ENCODE measurements at regions not wholly inside any gene's neighbourhood (a gene's known extent, or its start where the extent isn't known, plus 50 kb on each side); places are given as distances from the start of the nearest gene placed in this dataset.
"Not testable (repeated sequence)": the region's sequence is repeated elsewhere in the genome, so short reads cannot be mapped to it uniquely, and the experiment has no call there.

DNA sequence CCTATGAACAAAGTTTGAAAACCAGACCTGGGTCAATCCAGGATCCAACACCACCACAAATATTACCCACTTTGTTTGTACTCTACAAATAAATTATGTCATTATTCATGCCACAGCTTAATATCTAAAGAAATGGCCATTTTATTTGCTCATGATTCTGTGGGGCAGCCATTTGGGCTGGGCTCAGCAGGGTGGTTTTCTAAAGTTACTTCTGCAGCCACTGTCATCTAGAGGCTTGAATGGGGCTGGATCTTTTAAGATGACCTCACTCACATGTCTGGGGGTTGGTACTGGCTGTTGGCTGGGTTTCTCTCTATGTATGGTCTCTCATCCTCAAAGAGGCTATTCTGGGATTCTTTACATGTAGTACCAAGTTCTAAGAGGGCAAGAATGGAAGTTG is 96.2 kb downstream of the VCPKMT start:
- DNase-seq: no peak

DNA sequence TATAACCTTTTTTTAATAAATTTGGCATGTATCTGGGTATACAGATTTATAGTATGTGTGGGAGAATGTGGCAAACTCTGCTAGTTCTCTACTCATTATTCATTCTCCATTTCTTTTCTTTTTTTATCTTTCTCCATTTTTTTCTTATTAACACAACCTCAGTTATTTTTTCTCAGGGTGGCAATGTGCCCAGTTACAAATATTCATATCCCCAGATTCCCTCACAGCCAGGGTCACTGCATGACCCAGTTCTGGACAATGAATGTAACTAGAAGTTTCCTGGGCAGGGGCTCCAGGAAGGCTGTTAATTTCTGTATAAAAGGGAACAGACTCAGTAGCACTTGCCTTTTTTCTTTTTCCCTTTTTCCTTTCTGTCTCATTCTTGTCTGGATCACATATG is 95.6 kb downstream of the VCPKMT start:
- no peak for DNase-seq

DNA sequence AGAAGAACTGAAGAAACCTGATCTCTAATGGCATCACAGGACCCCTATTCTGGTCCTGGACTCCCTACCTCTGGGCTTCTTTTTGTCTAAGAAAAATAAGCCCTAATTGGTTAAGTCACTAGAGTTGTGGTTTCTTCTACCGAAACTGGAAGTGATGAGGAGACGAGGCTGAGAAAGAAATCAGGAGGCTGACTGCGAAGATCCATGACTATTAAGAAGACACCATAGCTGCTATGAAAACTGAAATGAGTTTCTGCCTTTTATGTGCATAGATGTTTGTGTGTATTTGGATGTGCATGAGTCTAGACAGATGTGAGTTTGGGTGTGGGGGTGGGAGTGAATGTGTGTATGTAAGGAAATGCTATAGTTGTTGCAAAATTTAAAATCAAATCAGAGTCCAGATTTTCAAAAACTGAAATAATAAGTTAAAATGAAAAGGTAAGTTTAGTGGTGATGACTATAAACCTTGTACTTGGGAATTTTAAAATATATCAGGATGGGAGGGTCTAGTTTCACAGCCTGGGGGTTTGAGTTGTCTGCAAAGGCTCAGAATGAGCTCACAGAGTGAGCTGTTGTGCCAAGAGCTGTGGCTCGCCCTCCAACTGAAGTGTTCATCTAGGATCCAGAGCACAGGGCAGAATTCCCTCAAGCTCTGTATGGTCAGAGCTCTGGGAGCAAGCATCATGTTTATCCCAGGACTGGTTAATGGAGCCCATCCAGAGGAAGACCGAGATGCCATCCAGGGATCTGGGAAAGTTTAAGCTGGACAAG is 94.9 kb downstream of the VCPKMT start:
- DNase-seq: no peak

DNA sequence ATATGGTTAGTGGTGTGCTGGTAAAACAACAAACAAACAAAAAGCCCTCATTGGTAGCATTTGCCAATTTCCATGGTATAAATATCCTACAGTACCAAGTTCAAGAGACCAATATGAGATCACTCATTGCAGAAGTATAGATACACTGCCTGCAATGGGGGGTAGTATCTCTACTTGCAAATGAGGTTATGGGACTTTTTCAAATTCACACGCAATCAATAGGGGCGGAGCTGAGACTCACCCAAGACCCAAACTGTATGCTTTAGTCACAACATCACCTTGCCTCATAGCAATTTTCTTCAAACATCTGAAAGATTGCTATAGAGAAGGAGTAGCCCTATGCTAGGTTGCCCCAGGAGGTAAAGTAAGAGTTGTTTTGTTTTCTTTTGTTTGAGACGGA is 93.7 kb downstream of the VCPKMT start:
- no peak for DNase-seq

DNA sequence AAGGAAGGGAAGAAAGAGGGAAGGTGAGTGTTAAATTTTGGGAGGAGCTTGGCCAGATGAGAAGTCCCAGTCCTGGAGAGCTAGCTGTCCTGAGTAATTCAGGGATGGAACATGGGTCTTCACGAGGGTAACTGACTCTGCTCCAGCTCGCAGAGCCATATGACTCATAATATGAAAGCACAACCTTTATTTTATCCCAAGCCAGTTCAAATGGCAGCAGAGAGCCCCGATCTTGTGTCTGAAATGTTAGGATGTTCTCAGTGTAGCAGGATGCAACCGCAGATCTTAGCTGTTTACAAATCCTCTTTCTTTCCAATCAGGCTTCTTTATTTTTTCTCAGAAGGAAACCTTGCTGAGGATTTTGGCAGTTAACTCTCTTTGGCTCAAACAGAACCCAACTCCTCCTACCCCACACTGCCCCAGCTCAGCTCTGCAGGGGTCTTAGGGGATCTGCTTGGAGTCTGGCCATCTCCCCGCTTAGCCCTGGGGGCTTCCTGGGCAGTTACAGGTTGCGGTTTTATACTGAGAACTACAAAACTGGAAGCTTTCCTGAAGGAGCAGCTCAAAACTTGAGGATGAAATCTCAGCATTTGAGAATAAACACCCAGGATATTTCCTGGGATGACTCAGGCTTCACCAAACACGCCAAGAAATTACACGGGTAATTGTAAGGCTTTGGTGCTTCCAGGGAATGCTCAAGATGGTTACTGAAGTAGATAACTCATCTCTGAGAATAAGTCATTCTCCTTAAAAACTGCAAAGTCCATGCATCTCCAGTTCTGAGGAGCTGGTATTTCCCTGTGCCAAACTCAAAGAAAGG is 92.5 kb downstream of the VCPKMT start:
- no peak for DNase-seq

DNA sequence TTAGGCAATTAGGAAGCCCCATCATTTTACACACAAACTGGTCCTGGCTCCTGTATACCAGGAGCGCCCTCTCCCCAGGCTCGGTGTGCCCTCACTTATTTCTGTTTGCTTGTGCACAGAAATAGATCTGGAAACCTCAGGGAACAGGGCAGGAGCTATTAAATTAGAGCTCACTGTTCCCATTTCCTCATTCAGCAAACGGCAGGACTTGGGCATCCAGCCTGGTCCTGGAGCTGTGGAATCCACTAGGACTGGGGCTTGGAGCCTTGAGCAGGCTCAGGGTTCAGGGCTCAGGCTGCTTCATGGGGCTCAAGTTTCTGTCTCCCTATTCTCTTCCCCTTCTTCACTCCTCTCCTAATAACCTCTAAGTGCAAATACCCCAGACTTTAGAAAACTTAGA is 91.3 kb downstream of the VCPKMT start:
- DNase-seq: no peak

DNA sequence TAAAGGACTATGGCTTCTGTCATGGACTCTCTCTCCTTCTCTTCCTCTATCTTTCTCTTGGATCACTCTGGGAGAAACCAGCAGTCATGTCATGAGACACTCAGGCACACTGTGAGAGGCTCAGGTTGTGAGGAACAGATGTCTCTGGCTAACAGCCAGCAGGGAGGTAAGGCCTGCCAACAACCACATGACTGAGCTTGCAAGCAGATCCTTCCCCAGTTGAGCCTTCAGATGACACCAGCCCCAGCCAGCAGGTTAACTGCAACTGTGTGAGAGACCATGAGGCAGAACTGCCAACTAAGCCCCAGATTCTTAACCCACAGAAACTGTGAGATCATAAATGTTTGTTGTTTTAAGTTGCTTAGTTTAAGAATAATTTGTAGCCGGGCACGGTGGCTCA is 90.6 kb downstream of the VCPKMT start:
- no peak for DNase-seq

DNA sequence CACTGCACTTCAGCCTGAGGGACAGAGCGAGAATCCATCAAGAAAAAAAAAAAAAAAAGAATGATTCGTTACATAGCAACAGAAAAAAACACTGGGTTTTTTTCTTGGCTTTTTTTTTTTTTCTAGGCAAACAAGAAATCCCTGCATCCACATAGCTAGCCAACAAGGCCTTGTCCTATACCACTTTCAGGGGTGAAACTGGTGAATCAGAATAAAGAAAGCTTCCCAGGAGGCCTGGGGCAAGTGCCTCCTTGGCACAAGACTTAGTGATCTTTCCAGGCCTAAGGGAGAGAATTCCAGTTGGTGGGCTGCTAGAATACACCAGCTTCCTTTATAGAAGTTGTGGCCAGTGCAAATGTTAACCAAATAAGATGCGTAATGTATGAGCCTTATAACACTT is 90.0 kb downstream of the VCPKMT start:
- DNase-seq: no peak

DNA sequence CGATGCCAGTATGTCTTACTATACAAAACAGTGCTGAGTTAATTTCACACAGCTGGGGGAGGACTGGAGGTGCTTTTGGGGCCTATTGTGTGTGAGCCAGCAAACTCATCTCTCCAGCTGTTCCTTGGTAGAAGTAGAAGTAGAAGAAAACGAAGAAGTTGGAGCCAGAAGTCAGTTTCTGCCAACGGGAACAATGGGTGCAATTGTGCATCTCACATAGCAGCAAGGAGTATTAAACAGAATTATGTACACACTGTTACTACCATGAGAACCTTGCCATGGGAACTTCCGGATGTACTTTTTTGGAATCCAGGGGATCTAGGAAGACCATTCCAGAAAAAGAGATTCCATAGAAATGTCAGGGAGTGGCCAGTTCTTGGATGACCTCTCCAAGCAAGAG is 88.6 kb downstream of the VCPKMT start:
- no peak for DNase-seq

DNA sequence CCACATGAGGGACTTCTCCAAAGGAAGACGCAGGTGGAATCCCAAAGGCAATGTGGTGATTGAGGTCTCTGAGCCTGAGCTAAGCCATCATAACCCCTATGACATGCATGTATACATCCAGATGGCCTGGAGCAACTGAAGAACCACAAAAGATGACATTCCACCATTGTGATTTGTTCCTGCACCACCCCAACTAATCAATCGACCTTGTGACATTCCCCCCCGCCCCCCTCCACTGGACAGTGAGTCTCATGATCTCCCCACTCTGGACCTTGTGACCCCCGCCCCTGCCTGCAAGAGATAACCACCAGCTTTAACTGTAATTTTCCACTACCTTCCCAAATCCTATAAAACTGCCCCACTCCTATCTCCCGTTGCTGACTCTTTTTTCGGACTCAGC is 87.9 kb downstream of the VCPKMT start:
- no peak for DNase-seq

DNA sequence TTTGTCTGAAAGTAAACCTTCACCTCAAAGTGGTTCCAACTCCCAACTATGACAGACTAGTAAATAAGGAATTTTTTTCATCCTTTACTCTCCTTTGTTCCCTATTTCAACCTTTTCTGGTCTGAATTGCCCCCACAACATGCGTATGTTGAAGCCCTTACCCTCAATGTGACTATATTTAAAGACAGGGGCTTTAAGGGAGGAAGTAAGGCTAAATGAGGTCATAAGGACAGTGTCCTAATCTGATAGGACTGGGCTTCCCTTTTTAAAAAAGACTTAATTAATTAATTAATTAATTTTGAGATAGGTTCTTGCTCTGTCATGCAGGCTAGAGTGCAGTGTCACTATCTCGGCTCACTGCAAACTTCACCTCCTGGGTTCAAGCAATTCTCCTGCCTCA is 86.3 kb downstream of the VCPKMT start:
- no peak for DNase-seq

DNA sequence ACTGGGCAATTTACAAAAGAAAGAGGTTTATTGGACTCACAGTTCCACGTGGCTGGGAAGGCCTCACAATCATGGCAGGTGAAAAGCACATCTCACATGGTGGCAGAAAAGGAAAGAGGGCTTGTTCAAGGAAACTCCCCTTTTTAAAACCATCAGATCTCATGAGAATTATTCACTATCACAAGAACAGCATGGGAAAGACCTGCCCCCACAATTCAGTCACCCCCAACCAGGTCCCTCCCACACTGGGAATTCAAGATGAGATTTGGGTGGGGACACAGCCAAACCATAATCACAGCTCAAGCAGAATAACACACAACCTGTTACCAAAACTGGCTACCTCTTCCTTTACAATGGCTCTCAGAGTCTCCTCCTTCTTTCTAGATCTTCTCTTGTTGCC is 85.5 kb downstream of the VCPKMT start:
- not testable (repeated sequence) for DNase-seq

DNA sequence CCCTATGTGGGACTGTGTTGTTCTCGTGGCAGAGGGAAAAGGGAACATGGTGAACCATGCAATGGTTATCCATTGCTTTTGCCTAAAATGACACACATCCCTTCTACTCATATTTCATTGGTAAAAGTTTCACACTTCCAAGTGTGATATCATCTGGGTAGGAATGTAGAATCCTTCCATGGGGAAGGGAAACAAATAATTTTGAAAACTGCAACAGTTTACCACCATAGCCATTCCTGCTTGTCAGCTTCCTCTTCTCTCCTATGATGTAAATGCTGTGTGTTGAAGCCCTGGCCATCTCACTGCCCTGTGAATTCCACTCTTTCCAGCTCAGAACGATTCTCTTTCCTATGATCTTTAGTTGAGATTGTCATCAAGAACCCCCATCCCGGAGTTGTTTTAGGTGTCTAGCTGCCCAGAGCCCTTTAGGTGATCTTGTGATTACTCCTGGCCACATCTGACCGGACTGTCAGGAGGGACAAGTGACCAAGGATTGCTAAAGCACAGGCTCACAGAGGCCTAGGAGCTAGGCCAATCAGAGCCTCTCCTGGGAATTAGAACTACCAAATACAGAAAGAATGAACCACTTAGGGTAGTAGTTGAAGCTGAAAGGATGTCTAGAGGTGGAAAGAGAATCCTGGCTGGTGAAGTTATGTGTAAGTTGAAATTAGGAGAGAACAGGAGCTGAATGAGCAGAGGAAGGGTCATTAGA is 84.6 kb downstream of the VCPKMT start:
- DNase-seq: no peak

DNA sequence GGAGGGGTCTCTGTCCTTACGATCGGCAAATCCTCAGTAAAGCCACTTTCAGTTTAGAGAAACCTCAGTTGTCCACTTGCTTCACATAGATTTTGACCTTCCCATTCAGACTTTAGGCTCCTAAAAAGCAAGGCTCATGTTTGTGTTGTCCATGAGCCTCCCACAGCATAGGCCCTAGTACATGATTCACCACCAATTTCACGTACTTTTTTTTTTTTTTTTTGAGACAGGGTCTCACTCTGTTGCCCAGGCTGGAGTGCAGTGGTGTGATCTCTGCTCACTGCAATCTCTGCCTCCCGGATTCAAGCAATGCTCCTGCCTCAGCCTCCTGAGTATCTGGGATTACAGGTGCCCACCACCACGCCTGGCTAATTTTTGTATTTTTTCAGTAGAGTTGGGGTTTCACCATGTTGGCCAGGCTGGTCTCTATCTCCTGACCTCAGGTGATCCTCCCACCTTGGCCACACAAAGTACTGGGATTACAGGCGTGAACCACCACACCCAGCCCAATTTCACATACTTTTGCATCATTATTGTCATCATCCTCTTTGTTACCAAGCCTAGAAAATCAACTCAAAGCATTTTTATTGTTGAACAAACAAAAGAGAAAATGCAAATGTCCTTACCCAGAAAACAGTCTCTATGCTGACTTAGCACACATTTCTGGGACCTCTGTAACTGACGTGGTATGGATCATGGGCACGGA is 83.8 kb downstream of the VCPKMT start:
- not testable (repeated sequence) for DNase-seq

DNA sequence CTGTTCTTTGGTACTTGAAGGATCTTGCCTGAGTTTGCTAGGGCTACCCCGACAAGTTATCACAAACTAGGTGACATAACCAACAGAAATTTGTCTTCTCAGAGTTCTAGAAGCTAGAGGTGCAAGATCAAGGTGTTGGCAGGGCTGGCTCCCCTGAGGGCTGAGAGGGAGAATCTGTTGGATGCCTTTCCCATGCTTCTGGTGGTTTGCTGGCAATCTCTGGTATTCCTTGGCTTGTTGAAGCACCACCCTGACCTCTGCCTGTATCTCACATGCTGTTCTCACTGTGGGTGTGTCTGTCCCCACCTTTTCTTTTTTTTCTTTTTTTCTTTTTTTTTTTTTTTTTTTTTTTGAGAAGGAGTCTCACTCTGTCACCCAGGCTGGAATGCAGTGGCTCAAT is 81.2 kb downstream of the VCPKMT start:
- no peak for DNase-seq

DNA sequence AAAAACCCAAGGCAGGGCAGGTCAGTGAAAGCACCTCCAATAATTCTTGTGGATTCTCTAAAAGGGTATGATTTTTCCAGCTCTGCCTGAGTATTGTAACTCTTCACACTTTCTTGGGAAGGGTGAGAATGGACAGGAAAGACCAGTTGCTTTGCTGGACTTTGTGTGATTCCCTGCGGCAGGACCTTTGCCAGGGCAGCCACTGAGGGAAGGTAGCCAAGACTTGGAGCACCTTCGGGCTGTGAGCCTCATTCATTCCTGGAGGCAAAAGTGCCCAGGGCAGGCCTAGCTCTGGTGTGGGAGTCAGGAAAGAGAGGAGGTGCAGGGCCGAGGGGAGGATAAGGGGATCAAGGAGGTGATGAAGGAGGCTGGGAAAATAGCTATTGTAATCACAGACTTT is 80.2 kb downstream of the VCPKMT start:
- DNase-seq: no peak

DNA sequence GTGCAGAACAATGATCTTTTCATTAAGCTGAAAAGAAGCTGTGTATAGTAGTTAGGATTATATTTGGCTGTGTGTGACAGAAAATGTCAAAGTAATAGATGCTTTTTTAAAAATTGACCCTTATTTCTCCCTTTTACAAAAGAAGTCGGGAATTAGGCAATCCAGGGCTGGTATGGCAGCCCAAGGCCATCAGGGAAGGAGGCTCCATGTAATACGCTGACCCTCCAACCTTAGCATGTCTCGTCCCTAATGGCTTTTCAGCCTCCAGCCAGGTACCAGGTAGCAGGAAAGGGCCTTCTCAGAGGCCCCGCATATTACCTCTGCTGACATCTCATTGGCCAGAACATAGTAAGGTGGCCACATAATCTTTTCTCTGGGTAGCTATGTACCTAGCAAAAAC is 79.7 kb downstream of the VCPKMT start:
- DNase-seq: no peak

DNA sequence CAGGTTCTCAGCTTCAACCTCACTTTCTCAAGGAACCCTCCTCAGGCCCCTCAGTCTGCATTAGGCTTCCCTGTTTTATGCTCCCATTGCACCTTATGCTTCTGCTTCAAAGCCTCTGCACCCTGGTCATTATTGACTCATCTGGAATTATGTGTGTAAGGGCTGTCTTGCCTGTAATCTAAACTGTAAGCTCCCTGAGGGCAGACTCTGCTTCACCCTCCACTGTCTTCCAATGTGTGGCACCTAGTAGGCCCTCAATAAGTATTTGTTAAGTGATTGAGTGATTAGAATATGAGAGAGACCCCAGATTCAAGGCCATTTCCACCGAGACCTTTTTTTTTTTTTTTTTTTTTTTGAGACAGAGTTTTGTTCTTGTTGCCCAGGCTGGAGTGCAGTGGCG is 79.1 kb downstream of the VCPKMT start:
- DNase-seq: no peak

DNA sequence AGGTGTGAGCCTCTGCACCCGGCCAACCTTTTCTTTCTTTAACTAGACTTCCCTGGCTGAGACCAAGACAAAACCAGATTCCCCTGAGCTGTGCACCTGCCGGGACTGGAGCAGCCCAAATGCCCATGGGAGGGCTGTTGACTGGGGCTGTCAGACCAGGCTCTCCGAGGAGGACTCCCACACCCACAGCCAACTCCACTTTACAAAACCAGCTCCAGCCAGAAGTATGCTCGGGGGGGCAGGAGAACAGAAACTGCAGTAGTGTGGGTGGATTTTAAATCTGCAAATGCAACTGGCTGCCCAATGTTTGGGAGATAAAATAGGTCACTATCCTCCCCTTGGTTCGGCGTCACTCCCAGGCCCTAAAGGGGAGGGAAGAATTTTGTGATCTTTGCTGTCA is 78.5 kb downstream of the VCPKMT start:
- no peak for DNase-seq

DNA sequence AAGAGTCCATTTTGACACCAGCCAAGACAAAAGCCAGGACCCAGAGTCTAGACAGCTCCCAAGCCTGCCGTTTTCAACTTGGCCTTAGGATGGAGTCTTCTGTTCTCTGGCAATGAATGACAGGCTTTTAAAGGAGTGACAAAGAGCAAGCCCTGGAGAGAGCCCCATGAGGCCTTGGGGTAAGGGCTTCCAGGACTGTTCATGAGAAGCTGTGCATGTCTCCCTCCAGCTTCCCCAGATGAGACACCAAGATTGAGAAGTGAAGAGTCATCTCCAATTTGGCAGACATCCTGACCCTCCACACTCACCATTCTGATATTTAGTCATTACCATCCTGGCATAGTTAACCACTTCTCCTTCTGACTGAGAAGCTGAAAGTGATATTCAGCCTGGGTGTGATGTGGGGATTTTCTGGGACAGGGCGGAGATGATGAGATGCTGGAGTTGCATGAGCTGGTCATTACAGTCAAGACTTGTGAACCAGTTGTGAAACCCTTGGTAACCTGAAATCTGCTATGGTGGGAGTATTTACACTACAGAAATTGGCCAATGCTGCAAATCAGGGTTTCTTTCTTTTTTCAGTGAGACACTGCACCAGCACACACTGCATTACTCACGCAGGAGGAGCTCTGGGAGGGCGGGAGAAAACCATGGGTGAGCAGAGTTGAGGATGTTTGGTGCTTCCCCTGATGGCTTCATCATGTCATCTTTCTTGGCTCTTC is 77.8 kb downstream of the VCPKMT start:
- no peak for DNase-seq

DNA sequence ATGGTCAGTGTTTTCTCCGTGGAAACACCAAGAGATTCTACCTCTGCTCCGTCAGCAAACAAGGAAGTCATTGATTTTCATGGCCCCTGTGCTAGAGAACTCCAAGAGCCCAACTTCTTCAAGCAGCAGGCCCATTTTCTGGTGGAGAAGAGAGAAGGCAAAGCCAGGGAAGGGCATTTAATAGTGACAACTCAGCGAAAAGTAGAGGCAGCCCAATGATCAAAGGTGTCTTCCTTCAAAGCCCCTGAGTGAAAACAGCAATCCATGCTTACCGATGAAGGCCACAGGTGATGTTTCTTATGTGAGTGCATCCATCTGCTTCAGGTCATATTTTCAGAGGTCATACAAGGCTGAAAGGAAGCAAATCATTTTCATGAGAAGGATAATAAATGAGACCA is 77.3 kb downstream of the VCPKMT start:
- no peak for DNase-seq

DNA sequence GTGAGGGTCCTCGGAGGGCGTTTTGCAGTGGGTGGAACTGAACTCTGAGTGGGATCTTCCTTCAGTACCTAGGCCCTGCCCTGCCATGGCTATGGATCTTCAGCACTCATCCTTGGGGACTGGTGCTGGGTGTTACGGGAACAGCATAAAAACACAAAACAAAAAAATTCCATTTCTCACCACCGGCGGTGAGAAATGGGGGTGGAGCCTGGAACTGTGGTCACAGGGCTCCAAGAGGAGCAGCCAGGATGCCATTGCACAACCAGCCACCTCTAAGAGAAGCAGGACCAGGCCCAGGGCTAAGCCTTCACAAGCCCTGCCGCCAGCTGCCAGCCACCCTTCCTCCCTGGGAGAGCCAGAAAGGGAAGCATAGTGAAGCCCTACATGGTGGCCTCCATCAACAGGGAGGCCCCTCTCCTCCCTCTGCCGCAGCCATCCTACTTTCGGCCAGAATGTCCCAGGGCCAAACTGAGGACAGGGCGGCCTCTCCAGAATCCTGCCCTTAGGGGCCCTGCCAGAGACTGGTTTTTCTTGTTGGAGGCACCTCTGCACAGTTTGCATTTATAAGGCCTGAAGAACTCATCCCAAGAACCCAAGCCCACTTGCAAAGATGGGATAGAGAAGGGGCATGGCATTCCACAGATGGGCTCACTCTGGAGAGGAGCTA is 76.5 kb downstream of the VCPKMT start:
- no peak for DNase-seq

All from retina (tissue), 1 donor.